K562 (cell line): ENCODE measurements at regions not wholly inside any gene's neighbourhood (a gene's known extent, or its start where the extent isn't known, plus 50 kb on each side); places are given as distances from the start of the nearest gene placed in this dataset.

Experiments
- FOXP1 ChIP-seq: sonication (generic); formaldehyde crosslinking; IDR thresholded peaks from 2 replicates; pipeline ENCODE4 v1.8.0; 2022; ENCODE audit warnings: mild to moderate bottlenecking, missing genetic modification reagents
- HCFC1 ChIP-seq: IDR thresholded peaks from 2 replicates; pipeline ENCODE4 v1.6.1; 2012; ENCODE audit warnings: low read depth, low read length, improper control_type of control experiment
- HDAC2 ChIP-seq: fragments of 450-650 bp; IDR thresholded peaks from 2 replicates; pipeline ENCODE4 v1.6.1; 2016; ENCODE audit warnings: mild to moderate bottlenecking
- HDAC6 ChIP-seq: IDR thresholded peaks from 2 replicates; pipeline ENCODE4 v1.6.1; 2012; ENCODE audit warnings: low read depth, mild to moderate bottlenecking, control low read depth, inconsistent platforms, low read length, moderate library complexity
- MAX ChIP-seq: sonication (generic); formaldehyde crosslinking; IDR thresholded peaks from 2 replicates; pipeline ENCODE4 v1.9.0; 2022; ENCODE audit warnings: mild to moderate bottlenecking, missing genetic modification reagents
- PKNOX1 ChIP-seq: fragments of 450-650 bp; IDR thresholded peaks from 2 replicates; pipeline ENCODE4 v1.6.1; 2016
- POLR2A ChIP-seq: fragments of 450-650 bp; conservative IDR thresholded peaks from 2 replicates; pipeline ENCODE4 v1.6.1; 2016
- RNF2 ChIP-seq: sonication (generic); IDR thresholded peaks from 2 replicates; pipeline ENCODE4 v1.6.1; 2016
- STAT5B ChIP-seq: fragments of 250-450 bp; sonication (Bioruptor Pico); IDR thresholded peaks from 2 replicates; pipeline ENCODE4 v1.8.0; 2021; ENCODE audit warnings: mild to moderate bottlenecking, inconsistent platforms
- TRIM24 ChIP-seq, 2 experiments: fragments of 450-650 bp; IDR thresholded peaks; 2 replicates each; pipeline ENCODE4 v1.6.1; 2016
- ZFP36 ChIP-seq: fragments of 150-350 bp; IDR thresholded peaks from 2 replicates; pipeline ENCODE4 v1.6.1; 2018; ENCODE audit warnings: low read length, low read depth; ENCODE audit not compliant: partially characterized antibody

- TF ChIP-seq RNF2 (no peak), STAT5B (no peak), TRIM24 (IDR thresholded peaks at IDR 0.05) (no peak), POLR2A (no peak), MAX (CRISPR knock-in tag) (no peak), HCFC1 (no peak), FOXP1 (CRISPR knock-in tag) (no peak), HDAC2 (no peak), ZFP36 (no peak), PKNOX1 (no peak), HDAC6 (no peak)
Measured at GRCh38 chr6:138590796-138591709, 91.8 kb upstream of the NHSL1 start.
